ENCODE measurements at regions not wholly inside any gene's neighbourhood (a gene's known extent, or its start where the extent isn't known, plus 50 kb on each side); places are given as distances from the start of the nearest gene placed in this dataset.

- TF ChIP-seq, protein P1, sequence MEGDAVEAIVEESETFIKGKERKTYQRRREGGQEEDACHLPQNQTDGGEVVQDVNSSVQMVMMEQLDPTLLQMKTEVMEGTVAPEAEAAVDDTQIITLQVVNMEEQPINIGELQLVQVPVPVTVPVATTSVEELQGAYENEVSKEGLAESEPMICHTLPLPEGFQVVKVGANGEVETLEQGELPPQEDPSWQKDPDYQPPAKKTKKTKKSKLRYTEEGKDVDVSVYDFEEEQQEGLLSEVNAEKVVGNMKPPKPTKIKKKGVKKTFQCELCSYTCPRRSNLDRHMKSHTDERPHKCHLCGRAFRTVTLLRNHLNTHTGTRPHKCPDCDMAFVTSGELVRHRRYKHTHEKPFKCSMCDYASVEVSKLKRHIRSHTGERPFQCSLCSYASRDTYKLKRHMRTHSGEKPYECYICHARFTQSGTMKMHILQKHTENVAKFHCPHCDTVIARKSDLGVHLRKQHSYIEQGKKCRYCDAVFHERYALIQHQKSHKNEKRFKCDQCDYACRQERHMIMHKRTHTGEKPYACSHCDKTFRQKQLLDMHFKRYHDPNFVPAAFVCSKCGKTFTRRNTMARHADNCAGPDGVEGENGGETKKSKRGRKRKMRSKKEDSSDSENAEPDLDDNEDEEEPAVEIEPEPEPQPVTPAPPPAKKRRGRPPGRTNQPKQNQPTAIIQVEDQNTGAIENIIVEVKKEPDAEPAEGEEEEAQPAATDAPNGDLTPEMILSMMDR (IDR thresholded peaks at IDR 0.05) = no peak
- TF ChIP-seq POLR2A (IDR thresholded peaks at IDR 0.05) (no peak), EP300 (IDR thresholded peaks at IDR 0.05; ENCODE audit: low read depth) (no peak)
These were observed 92.5 kb upstream of the PRR5 start for GRCh38 chr22:44609400-44609988.

Measured in transverse colon (tissue), 3 donors.